Common myeloid progenitor, CD34-positive (primary cell): ENCODE measurements at regions not wholly inside any gene's neighbourhood (a gene's known extent, or its start where the extent isn't known, plus 50 kb on each side); places are given as distances from the start of the nearest gene placed in this dataset.

ENCODE experiments used
- CTCF ChIA-PET: fragments of 350-600 bp; sonication (Branson Sonifier 250); formaldehyde crosslinking; loops from one replicate; lab custom pipeline; 2021; ENCODE audit warnings: antibody characterized with exemption; lab: Charles Lee
- POLR2A ChIA-PET: fragments of 350-600 bp; sonication (Branson Sonifier 250); formaldehyde crosslinking; loops from one replicate; lab custom pipeline; 2021; ENCODE audit warnings: antibody characterized with exemption; lab: Charles Lee
- DNase-seq, 3 donors: peaks; one replicate each; pipeline versions ENCODE4 v3.0.0 to v3.0.0-alpha.2; 2013
- H3K27ac ChIP-seq, 2 experiments: 1 replicate in 1 of 2; 2 replicates in 1 of 2; pipeline ENCODE4 v1.7.0; 2013; ENCODE audit warnings: inconsistent platforms in 2 of 2, low read length in 2 of 2, mild to moderate bottlenecking in 2 of 2, low read depth in 1 of 2, moderate library complexity in 1 of 2; ENCODE audit not compliant: severe bottlenecking in 2 of 2, insufficient read depth in 1 of 2, poor library complexity in 1 of 2
- H3K27me3 ChIP-seq, 5 experiments: replicated peaks in 2 of 5; 1 replicate in 3 of 5; 2 replicates in 2 of 5; pipeline versions ENCODE4 v1.6.1 to v1.7.0; 2013; ENCODE audit warnings: low read length in 4 of 5, mild to moderate bottlenecking in 2 of 5, moderate library complexity in 2 of 5, inconsistent platforms in 1 of 5; ENCODE audit not compliant: insufficient read depth in 5 of 5, control insufficient read depth in 4 of 5
- H3K36me3 ChIP-seq, 4 experiments: 1 replicate in 2 of 4; 2 replicates in 2 of 4; pipeline versions ENCODE4 v1.6.1 to v1.7.0; 2013; ENCODE audit warnings: low read length in 3 of 4, control low read depth in 1 of 4, mild to moderate bottlenecking in 1 of 4; ENCODE audit not compliant: control insufficient read depth in 4 of 4, insufficient read depth in 4 of 4
- H3K4me1 ChIP-seq, 4 experiments: 1 replicate in 3 of 4; 2 replicates in 1 of 4; pipeline versions ENCODE4 v1.6.1 to v1.7.1; 2013; ENCODE audit warnings: low read length in 3 of 4, mild to moderate bottlenecking in 3 of 4, control low read depth in 1 of 4, inconsistent platforms in 1 of 4, moderate library complexity in 1 of 4; ENCODE audit not compliant: control insufficient read depth in 4 of 4, insufficient read depth in 4 of 4; ENCODE audit errors: control extremely low read depth in 1 of 4
- H3K4me3 ChIP-seq, 7 experiments: 1 replicate in 4 of 7; 2 replicates in 3 of 7; pipeline versions ENCODE4 v1.5.1 to v1.7.0; 2013; ENCODE audit warnings: mild to moderate bottlenecking in 7 of 7, low read length in 6 of 7, moderate library complexity in 6 of 7, inconsistent platforms in 2 of 7, low read depth in 2 of 7, control low read depth in 1 of 7; ENCODE audit not compliant: insufficient read depth in 4 of 7, control insufficient read depth in 1 of 7; ENCODE audit errors: extremely low read depth in 1 of 7
- H3K9me3 ChIP-seq, 5 experiments: 1 replicate in 4 of 5; 2 replicates in 1 of 5; pipeline versions ENCODE4 v1.6.1 to v1.7.1; 2013; ENCODE audit warnings: low read length in 4 of 5, mild to moderate bottlenecking in 2 of 5, inconsistent platforms in 1 of 5, low read depth in 1 of 5, moderate library complexity in 1 of 5; ENCODE audit not compliant: control insufficient read depth in 4 of 5, insufficient read depth in 2 of 5; ENCODE audit errors: control extremely low read depth in 1 of 5
- WGBS: methylation state at CpG from one replicate; pipeline ENCODE4 v1.1.5; 2013; ENCODE audit not compliant: insufficient coverage; 5-methylcytosine and 5-hydroxymethylcytosine counted together

DNA sequence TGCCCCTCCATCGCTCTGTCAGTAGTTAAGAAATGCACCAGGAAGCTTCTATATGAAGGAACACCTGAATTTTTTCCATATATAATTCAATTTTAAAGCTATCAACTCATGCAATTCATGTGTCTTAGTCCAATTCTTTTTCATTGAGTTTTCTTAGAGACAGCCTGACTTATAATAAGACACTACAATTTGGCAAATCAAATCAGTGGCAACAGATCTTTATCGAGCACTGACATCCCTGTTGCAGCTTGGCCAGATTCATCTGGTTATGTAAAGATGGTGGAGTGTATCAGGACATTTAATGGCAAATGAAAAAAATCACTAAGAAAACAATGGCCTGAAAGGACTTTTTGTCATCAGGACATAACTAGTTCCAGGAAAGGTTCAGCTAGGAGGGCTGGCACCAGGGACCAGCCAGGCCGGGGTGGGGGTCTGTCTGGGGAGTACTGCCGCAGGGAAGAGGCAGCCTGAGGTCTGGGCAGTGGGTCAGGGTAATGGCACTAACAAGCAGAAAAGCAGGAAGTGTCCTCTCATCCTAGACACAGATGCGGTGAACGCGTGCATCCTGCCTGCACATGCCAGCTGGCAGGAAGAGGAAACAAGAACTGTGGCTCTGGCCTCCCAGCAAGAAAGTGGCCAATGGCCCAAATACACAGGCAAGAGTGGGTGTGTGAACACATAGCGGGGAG, 100.5 kb upstream of the LMNTD1 start:
- no peak overlapping the region for H3K27ac ChIP-seq
- DNase-seq: peak; percentile 60 to 95 (median 90)
- no peaks in the 10 kb centered on the region for H3K27me3 ChIP-seq
- H3K4me3 ChIP-seq: peak overlapping the region in 1 of 7 experiments; percentile 14
- ChIA-PET CTCF (interaction anchor here (0.5 to 1.5 kb wide), 3 partner anchors 12 to 1839 kb away, joined by 3 to 5 read pairs (median 5); no protein-coding TSS in a partner anchor), POLR2A (no interaction called here)
- WGBS: 17% methylated on average over 6 of the region's 8 CpGs
- H3K9me3 ChIP-seq: no peaks in the 10 kb centered on the region
- H3K36me3 ChIP-seq: no peaks in the 10 kb centered on the region
- peaks cover 0 to 20% (median 15%) of the 10 kb centered on the region in 4 experiments for H3K4me1 ChIP-seq

DNA sequence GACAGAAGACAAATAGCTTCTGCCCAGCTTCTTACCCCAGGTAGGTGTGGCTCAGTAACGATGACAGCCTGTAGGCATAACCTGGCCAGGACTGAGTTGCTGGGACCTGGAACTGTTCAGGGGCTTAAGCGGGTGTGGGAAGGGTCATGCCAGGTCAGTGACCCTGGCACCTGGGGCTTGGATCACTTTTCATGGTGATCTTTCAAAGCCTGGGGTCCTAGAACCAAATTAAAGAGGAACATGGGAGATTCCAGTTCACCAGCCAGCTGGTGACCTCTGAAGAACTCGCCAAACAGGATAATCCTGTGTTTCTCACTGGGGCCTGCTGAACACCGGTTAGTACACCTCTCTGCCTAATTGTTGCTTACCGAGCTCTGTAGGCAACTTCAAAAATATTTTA, 102.6 kb upstream of the LMNTD1 start:
- no peaks in the 10 kb centered on the region for H3K27me3 ChIP-seq
- no peak overlapping the region for H3K27ac ChIP-seq
- no peaks in the 10 kb centered on the region for H3K9me3 ChIP-seq
- H3K36me3 ChIP-seq: no peaks in the 10 kb centered on the region
- WGBS: 100% methylated on average over 2 of the region's 5 CpGs
- POLR2A ChIA-PET: no interaction called here
- H3K4me1 ChIP-seq: peaks cover 0 to 18% (median 15%) of the 10 kb centered on the region in 4 experiments
- CTCF ChIA-PET: interaction anchor here (1.1 kb wide), 1 partner anchor 16 kb away, joined by 3 read pairs; no protein-coding TSS in a partner anchor
- H3K4me3 ChIP-seq: no peak overlapping the region
- DNase-seq: no peak

DNA sequence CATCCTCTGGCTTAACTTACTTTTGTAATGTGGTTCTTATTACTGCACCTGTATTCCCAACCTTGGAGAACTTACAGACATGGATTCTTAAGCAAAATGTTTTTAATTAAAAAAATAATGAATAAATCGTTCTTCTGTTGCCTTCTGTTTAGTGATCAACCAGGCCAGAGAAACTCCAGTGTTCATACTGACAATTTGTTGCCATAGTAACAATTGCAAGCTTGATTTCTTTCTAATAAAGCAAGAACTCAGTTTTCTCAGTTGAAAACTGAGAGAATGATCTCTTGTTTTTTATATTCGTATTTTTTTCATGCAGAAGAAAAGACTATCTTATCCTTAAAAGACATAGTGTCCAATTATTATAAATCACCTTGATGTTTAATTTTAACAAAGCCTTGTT, 106.5 kb upstream of the LMNTD1 start:
- DNase-seq: no peak
- POLR2A ChIA-PET: no interaction called here
- WGBS: no CpG with 5 or more reads among the region's 2 CpGs
- Histone ChIP-seq H3K9me3 (no peaks in the 10 kb centered on the region), H3K4me3 (no peak overlapping the region), H3K27ac (no peak overlapping the region), H3K27me3 (no peaks in the 10 kb centered on the region), H3K36me3 (no peaks in the 10 kb centered on the region), H3K4me1 (peaks cover 0 to 2% (median under 1%) of the 10 kb centered on the region in 4 experiments)
- CTCF ChIA-PET: interaction anchor here (0.8 to 1.0 kb wide), 2 partner anchors 33 to 71 kb away, joined by 3 read pairs; no protein-coding TSS in a partner anchor

DNA sequence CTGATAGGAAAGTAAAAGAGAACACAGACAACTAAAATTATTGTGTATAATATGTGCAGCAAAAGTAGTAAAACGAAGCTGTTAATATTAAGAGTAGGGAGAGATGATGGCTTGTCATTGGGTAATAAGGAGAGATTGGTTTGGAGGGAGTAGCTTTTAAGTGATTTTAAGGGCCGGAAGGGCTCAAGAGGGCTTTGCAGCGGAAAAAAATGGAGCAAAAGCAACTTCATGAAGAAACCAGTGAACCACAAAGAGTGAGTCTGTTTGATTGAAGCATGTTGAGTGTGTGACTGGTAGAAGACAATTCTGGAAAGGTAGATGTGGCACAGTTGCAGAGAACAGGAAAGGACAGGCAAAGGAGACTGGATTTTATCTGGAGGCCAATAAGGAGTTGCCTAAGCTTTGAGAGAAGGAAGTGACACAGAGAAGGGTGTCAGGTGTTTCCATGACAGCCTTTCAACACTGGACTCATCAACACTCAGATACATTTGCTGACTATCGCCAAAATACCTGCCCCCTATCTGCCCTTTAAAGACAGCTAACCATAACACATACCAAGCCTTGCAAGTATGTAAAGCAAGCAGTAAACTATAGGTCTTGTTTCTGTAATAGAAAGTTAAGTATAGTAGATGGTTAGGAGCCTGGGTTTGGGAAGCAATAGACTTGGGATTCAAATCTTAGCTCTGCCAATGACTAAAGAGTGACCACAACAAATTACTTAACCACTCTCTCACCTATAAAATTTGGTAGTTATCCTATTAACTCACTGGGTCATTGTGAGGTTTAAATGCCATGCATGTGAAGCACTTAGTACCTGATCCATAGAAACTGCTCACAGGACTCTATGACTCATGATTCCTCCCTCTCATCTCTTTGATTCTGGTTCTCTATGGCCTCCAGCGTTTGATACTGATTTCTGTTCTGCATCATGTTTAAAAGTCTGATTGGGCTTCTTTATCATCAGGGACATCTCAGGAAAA, 117.3 kb upstream of the LMNTD1 start:
- ChIA-PET POLR2A (no interaction called here), CTCF (interaction anchor here (1.6 kb wide), 1 partner anchor 13 kb away, joined by 4 read pairs; no protein-coding TSS in a partner anchor)
- H3K9me3 ChIP-seq: no peaks in the 10 kb centered on the region
- no peak overlapping the region for H3K4me3 ChIP-seq
- no peaks in the 10 kb centered on the region for H3K27me3 ChIP-seq
- WGBS: 100% methylated on average over 4 of the region's 5 CpGs
- H3K36me3 ChIP-seq: no peaks in the 10 kb centered on the region
- DNase-seq: peak in 1 of 3 donors; percentile 22
- H3K4me1 ChIP-seq: no peaks in the 10 kb centered on the region
- no peak overlapping the region for H3K27ac ChIP-seq

GRCh38 chr12:25675808-25676207, 122.7 kb upstream of the LMNTD1 start:
- POLR2A ChIA-PET: no interaction called here
- CTCF ChIA-PET: interaction anchor here (0.6 kb wide), 1 partner anchor 14 kb away, joined by 3 read pairs; no protein-coding TSS in a partner anchor
- Histone ChIP-seq H3K27ac (no peak overlapping the region), H3K9me3 (no peaks in the 10 kb centered on the region), H3K4me3 (no peak overlapping the region), H3K27me3 (no peaks in the 10 kb centered on the region), H3K36me3 (no peaks in the 10 kb centered on the region), H3K4me1 (peaks cover 0 to 8% (median 2%) of the 10 kb centered on the region in 4 experiments)
- DNase-seq: no peak
- WGBS: 46% methylated on average over 2 of the region's 2 CpGs

DNA sequence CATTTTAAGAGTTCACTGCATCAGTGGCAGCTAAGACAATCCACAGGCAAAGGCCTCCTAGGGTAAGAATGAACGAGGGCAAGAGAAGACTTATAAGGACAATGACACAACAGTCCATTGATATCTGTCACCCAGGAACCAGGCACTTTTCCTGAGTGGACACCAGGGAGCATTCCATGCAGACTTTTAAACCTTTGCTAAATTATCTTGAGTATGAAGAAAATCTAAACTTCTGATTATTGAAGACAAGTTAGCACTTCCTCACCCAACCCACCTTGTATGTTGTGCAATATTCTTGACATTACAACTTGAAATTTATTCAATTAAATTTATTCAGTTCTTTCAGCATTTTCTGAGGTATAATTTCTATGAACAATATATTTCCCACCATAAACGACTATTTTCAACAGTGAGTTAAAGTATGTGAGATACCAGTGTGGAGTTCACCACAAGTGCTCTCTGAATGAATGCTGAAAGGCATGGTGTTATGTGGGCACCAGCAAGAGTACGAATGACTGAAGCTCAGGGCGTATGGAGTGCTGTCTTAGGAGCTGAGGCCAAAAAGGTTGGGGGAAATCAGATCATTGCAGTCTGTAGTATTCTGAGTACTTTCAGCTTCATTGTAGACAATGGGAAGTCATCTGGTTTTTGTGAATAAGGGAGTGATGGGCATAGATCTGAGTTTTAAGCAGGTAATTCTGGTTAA, 124.3 kb upstream of the LMNTD1 start:
- 96% methylated on average over 2 of the region's 4 CpGs for WGBS
- ChIA-PET POLR2A (no interaction called here), CTCF (interaction anchor here (1.4 kb wide), 1 partner anchor 24 kb away, joined by 5 read pairs; no protein-coding TSS in a partner anchor)
- Histone ChIP-seq H3K36me3 (no peaks in the 10 kb centered on the region), H3K9me3 (no peaks in the 10 kb centered on the region), H3K4me1 (peaks cover 0 to 8% (median 2%) of the 10 kb centered on the region in 4 experiments), H3K27me3 (no peaks in the 10 kb centered on the region), H3K4me3 (no peak overlapping the region), H3K27ac (no peak overlapping the region)
- no peak for DNase-seq
